ENCODE measurements at regions not wholly inside any gene's neighbourhood (a gene's known extent, or its start where the extent isn't known, plus 50 kb on each side); places are given as distances from the start of the nearest gene placed in this dataset.

- TF ChIP-seq GATA3 (IDR thresholded peaks at IDR 0.05; ENCODE audit: low read depth, low read length) (no peak), GATA2 (IDR thresholded peaks at IDR 0.05; ENCODE audit: low read depth, low read length) (no peak)
Measured at GRCh38 chr12:67937822-67938221, 51.4 kb upstream of the IFNG-AS1 start.

All from SH-SY5Y (cell line).